Breast epithelium (tissue), 4 donors: ENCODE measurements at regions not wholly inside any gene's neighbourhood (a gene's known extent, or its start where the extent isn't known, plus 50 kb on each side); places are given as distances from the start of the nearest gene placed in this dataset.

ENCODE experiments used
- DNase-seq, 2 donors: peaks; one replicate each; pipeline ENCODE4 v3.0.0-alpha.2; 2019; ENCODE audit warnings: low spot score in 2 of 2
- H3K27ac ChIP-seq, 2 donors: fragments of 200-600 bp; sonication (generic) in 1 of 2; one replicate each; pipeline ENCODE4 v1.5.1; 2016 to 2019; ENCODE audit warnings: mild to moderate bottlenecking in 1 of 2
- H3K27me3 ChIP-seq, 2 donors: fragments of 200-600 bp; sonication (generic) in 1 of 2; one replicate each; pipeline versions ENCODE4 v1.5.1 to v1.6.0; 2017 to 2019; ENCODE audit warnings: control low read depth in 1 of 2, mild to moderate bottlenecking in 1 of 2
- H3K36me3 ChIP-seq: fragments of 200-600 bp; one replicate; pipeline ENCODE4 v1.5.1; 2019
- H3K4me1 ChIP-seq, 2 donors: fragments of 200-600 bp; sonication (generic); one replicate each; pipeline ENCODE4 v1.5.1; 2016 to 2019; ENCODE audit warnings: control low read depth in 1 of 2
- H3K4me3 ChIP-seq, 3 donors: fragments of 200-600 bp; sonication (generic); 1 replicate in 2 of 3; 2 replicates in 1 of 3; pipeline ENCODE4 v1.5.1; 2016 to 2019; ENCODE audit warnings: mild to moderate bottlenecking in 3 of 3, moderate library complexity in 2 of 3
- H3K9me3 ChIP-seq, 2 donors: fragments of 200-600 bp; sonication (generic) in 1 of 2; one replicate each; pipeline ENCODE4 v1.5.1; 2016 to 2019; ENCODE audit warnings: control low read depth in 1 of 2
- POLR2A ChIP-seq: fragments of 450-650 bp; IDR thresholded peaks from one replicate; pipeline ENCODE4 v1.6.1; 2016; ENCODE audit warnings: antibody characterized with exemption, mild to moderate bottlenecking, moderate library complexity
- POLR2AphosphoS5 ChIP-seq, 3 donors: sonication (generic); formaldehyde crosslinking; IDR thresholded peaks; one replicate each; pipeline ENCODE4 v1.6.1; 2017; ENCODE audit warnings: antibody characterized with exemption in 3 of 3
- intact Hi-C: fragments of 100-400 bp; cut with DNase I; formaldehyde crosslinking; loops from one replicate; pipeline ENCODE4 v1.15.1; 2023; ENCODE audit warnings: low total_unique reads
- TF ChIP-seq, protein P1 (sequence below), 3 donors: fragments of 450-650 bp; IDR thresholded peaks; one replicate each; pipeline ENCODE4 v1.5.1; 2016 to 2017; ENCODE audit warnings: antibody characterized with exemption in 3 of 3, mild to moderate bottlenecking in 3 of 3, moderate library complexity in 3 of 3

DNA sequence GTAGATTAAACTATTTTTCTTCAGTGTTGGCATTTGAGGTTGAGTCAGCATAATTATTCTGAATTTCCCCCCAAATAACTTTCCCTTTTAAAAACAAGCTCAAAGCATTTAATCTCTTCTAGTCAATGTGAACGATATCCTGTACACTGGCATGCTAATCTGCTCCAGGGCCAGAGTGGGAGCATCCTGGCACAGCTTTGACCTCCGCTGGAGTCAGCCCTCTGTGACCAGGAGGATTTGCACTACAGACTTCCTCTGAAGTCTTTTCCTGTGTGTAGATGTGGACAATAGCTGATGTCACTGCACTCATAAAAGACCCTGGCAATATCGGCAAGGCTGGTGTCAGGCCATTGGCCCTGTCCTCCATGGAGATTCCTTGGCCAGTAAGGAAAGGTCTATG is 340.2 kb downstream of the CDC14C start:
- Histone ChIP-seq H3K9me3 (no peaks in the 10 kb centered on the region), H3K4me3 (no peak overlapping the region), H3K36me3 (no peaks in the 10 kb centered on the region), H3K27me3 (no peaks in the 10 kb centered on the region), H3K4me1 (no peaks in the 10 kb centered on the region), H3K27ac (no peak overlapping the region)
- TF ChIP-seq POLR2A (no peak), POLR2AphosphoS5 (IDR thresholded peaks at IDR 0.05) (no peak)
- TF ChIP-seq, protein P1, sequence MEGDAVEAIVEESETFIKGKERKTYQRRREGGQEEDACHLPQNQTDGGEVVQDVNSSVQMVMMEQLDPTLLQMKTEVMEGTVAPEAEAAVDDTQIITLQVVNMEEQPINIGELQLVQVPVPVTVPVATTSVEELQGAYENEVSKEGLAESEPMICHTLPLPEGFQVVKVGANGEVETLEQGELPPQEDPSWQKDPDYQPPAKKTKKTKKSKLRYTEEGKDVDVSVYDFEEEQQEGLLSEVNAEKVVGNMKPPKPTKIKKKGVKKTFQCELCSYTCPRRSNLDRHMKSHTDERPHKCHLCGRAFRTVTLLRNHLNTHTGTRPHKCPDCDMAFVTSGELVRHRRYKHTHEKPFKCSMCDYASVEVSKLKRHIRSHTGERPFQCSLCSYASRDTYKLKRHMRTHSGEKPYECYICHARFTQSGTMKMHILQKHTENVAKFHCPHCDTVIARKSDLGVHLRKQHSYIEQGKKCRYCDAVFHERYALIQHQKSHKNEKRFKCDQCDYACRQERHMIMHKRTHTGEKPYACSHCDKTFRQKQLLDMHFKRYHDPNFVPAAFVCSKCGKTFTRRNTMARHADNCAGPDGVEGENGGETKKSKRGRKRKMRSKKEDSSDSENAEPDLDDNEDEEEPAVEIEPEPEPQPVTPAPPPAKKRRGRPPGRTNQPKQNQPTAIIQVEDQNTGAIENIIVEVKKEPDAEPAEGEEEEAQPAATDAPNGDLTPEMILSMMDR (IDR thresholded peaks at IDR 0.05) = no peak
- intact Hi-C loops = no loop called here
- DNase-seq = no peak

- Histone ChIP-seq H3K27ac (no peak overlapping the region), H3K27me3 (no peaks in the 10 kb centered on the region), H3K36me3 (no peaks in the 10 kb centered on the region), H3K4me3 (no peak overlapping the region), H3K9me3 (no peaks in the 10 kb centered on the region), H3K4me1 (no peaks in the 10 kb centered on the region)
- no peak for DNase-seq
- intact Hi-C loops = loop anchor here (5.0 kb wide), 1 partner anchor 772 kb away; no protein-coding TSS in a partner anchor
- TF ChIP-seq POLR2A (no peak), POLR2AphosphoS5 (IDR thresholded peaks at IDR 0.05) (no peak)
- TF ChIP-seq, protein P1 (IDR thresholded peaks at IDR 0.05) = no peak
Measured at GRCh38 chr7:49273897-49274296, 349.6 kb downstream of the CDC14C start.

DNA sequence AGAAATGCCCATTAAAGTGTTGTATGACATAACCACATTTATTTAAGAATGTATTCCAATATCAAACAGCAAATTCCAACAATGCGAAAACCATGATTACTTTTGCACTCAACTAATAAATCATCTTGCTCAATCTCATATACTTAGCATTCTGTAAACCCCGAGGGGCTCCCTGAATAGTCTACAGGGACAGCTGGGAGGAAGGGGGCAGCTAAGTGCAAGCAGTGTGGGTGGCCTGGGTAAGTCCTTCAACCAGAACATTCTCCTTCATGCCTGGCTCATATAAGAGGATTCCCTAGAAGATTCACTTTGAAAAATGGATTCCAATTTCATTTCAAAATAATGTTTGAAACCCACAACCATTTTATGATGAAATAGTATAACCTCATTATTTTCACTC is 355.5 kb downstream of the CDC14C start:
- H3K4me3 ChIP-seq = no peak overlapping the region
- H3K27me3 ChIP-seq = no peaks in the 10 kb centered on the region
- H3K4me1 ChIP-seq = no peaks in the 10 kb centered on the region
- H3K27ac ChIP-seq = no peak overlapping the region
- DNase-seq = no peak
- H3K36me3 ChIP-seq = no peaks in the 10 kb centered on the region
- TF ChIP-seq, protein P1 (IDR thresholded peaks at IDR 0.05) = no peak
- TF ChIP-seq POLR2A (no peak), POLR2AphosphoS5 (IDR thresholded peaks at IDR 0.05) (no peak)
- intact Hi-C loops = no loop called here
- no peaks in the 10 kb centered on the region for H3K9me3 ChIP-seq

GRCh38 chr7:49287653-49288052 is 363.3 kb downstream of the CDC14C start:
- Histone ChIP-seq H3K4me1 (no peaks in the 10 kb centered on the region), H3K27me3 (no peaks in the 10 kb centered on the region), H3K9me3 (no peaks in the 10 kb centered on the region), H3K27ac (no peak overlapping the region), H3K4me3 (no peak overlapping the region), H3K36me3 (no peaks in the 10 kb centered on the region)
- no peak for DNase-seq
- TF ChIP-seq POLR2A (no peak), POLR2AphosphoS5 (IDR thresholded peaks at IDR 0.05) (no peak)
- TF ChIP-seq, protein P1 (IDR thresholded peaks at IDR 0.05) = no peak
- intact Hi-C loops = no loop called here

DNA sequence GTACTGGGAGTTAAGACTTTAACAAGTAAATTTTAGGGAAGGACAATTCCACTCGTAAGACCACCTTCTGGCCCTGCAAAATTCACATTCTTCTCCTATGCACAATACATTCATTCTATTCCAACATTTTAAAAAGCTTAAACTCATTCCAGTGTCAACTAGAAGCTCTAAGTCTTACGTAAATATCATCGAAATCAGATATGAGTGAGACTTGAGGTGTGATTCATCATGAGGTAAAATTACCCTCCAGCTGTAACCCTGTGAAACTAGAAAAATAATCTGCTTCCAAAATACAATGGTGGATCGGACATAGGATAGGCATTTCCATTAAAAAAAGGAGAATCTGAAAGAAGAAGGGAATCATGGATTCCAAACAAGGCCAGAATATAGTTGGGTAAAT is 370.3 kb downstream of the CDC14C start:
- Histone ChIP-seq H3K9me3 (no peaks in the 10 kb centered on the region), H3K36me3 (no peaks in the 10 kb centered on the region), H3K27me3 (no peaks in the 10 kb centered on the region), H3K27ac (no peak overlapping the region), H3K4me1 (no peaks in the 10 kb centered on the region), H3K4me3 (no peak overlapping the region)
- DNase-seq = no peak
- TF ChIP-seq POLR2AphosphoS5 (IDR thresholded peaks at IDR 0.05) (no peak), POLR2A (no peak)
- TF ChIP-seq, protein P1 (IDR thresholded peaks at IDR 0.05) = no peak
- intact Hi-C loops = no loop called here
